Progenitor cell of endocrine pancreas (in vitro differentiated cells): ENCODE measurements at regions not wholly inside any gene's neighbourhood (a gene's known extent, or its start where the extent isn't known, plus 50 kb on each side); places are given as distances from the start of the nearest gene placed in this dataset.

Experiments
- DNase-seq: peaks from one replicate; pipeline ENCODE4 v3.0.0; 2021; ENCODE audit warnings: low spot score; ENCODE audit not compliant: unreplicated experiment
- H3K27ac Mint-ChIP-seq: 2 replicates; pipeline ENCODE4 v1.8.0; 2021; ENCODE audit warnings: mild to moderate bottlenecking, moderate library complexity, mixed read lengths
- H3K27me3 Mint-ChIP-seq: 2 replicates; pipeline ENCODE4 v1.8.0; 2021; ENCODE audit warnings: mixed read lengths
- H3K36me3 Mint-ChIP-seq: 2 replicates; pipeline ENCODE4 v1.8.0; 2022; ENCODE audit warnings: mixed read lengths; ENCODE audit not compliant: insufficient read depth
- H3K4me1 Mint-ChIP-seq: 2 replicates; pipeline ENCODE4 v1.8.0; 2021; ENCODE audit warnings: low read depth, mixed read lengths
- H3K4me3 Mint-ChIP-seq: 2 replicates; pipeline ENCODE4 v1.8.0; 2021; ENCODE audit warnings: low read depth, mild to moderate bottlenecking, moderate library complexity, mixed read lengths
- H3K9me3 Mint-ChIP-seq: 2 replicates; pipeline ENCODE4 v1.8.0; 2021; ENCODE audit warnings: low read depth, mixed read lengths
- TF ChIP-seq, protein P1 (sequence below): fragments of 200-600 bp; sonication (generic); IDR thresholded peaks from one replicate; pipeline ENCODE4 v1.5.0; 2021; ENCODE audit warnings: antibody characterized with exemption, mild to moderate bottlenecking; ENCODE audit not compliant: unreplicated experiment

DNA sequence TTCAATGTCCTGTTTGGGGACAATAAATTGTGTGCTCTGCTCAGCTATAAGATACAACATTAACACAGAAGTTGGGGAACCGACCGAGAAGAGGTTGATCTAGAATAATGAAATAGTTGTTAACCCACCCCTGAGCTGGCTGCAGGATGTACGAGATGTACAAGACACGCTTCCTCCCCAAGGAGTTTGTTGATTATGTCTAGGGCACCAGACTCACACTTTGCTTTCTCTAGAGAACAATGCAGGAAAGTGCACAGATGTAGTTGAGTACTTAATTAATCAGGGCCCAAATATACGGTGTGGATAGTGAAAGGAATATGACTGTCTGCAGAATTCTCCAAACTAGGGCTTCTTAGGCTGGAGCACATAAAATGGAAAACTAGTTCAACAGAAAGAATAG, 415.2 kb upstream of the TNP1 start:
- TF ChIP-seq, protein P1, sequence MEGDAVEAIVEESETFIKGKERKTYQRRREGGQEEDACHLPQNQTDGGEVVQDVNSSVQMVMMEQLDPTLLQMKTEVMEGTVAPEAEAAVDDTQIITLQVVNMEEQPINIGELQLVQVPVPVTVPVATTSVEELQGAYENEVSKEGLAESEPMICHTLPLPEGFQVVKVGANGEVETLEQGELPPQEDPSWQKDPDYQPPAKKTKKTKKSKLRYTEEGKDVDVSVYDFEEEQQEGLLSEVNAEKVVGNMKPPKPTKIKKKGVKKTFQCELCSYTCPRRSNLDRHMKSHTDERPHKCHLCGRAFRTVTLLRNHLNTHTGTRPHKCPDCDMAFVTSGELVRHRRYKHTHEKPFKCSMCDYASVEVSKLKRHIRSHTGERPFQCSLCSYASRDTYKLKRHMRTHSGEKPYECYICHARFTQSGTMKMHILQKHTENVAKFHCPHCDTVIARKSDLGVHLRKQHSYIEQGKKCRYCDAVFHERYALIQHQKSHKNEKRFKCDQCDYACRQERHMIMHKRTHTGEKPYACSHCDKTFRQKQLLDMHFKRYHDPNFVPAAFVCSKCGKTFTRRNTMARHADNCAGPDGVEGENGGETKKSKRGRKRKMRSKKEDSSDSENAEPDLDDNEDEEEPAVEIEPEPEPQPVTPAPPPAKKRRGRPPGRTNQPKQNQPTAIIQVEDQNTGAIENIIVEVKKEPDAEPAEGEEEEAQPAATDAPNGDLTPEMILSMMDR, result no peak
- Mint-ChIP-seq H3K9me3 (no peaks in the 10 kb centered on the region), H3K27ac (no peak overlapping the region), H3K4me3 (no peak overlapping the region), H3K36me3 (no peaks in the 10 kb centered on the region), H3K4me1 (peaks cover 9% of the 10 kb centered on the region), H3K27me3 (no peaks in the 10 kb centered on the region)
- no peak for DNase-seq

DNA sequence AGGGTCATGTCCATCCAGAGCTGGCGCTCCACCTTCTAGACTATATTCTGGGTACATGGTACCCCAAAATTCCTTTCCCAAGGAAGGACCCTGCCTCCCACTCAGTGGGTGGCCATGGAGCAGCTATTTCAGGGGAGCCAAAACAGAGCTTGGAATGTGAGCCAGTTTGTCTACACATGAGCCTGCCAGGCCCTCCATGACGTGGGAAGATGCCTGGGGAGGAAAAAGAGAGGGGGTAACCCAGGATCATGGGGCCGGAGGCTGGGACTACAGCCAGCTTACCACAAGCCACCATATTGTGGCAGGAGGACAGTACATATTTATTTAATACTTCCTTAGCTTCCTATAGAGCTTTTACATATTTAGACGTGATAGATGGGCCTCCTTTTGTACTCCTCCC, 414.7 kb upstream of the TNP1 start:
- Mint-ChIP-seq H3K27me3 (no peaks in the 10 kb centered on the region), H3K4me3 (no peak overlapping the region), H3K36me3 (no peaks in the 10 kb centered on the region), H3K27ac (no peak overlapping the region), H3K4me1 (peaks cover 12% of the 10 kb centered on the region), H3K9me3 (no peaks in the 10 kb centered on the region)
- no peak for DNase-seq
- TF ChIP-seq, protein P1, result no peak

DNA sequence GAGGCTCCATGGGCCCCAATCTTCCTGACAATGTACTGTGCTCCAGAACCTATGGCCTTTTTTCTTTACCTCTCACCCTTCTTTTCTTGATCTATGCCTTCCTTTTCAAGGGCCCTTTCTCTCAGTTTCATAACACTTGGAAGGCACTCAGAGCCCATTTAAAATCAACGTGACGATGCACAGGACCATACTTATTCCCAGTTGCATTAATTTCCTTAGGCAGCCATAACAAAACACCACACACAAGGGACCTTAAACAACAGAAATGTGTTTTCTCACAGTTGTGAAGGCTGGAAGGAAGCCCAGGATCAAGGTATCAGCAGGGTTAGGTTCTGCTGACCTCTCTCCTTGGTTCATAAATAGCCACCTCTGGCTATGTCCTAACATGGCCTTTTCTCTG, 414.0 kb upstream of the TNP1 start:
- TF ChIP-seq, protein P1, result no peak
- H3K9me3 Mint-ChIP-seq, result no peaks in the 10 kb centered on the region
- no peak overlapping the region for H3K4me3 Mint-ChIP-seq
- H3K4me1 Mint-ChIP-seq, result peaks cover 12% of the 10 kb centered on the region
- H3K27me3 Mint-ChIP-seq, result no peaks in the 10 kb centered on the region
- no peaks in the 10 kb centered on the region for H3K36me3 Mint-ChIP-seq
- H3K27ac Mint-ChIP-seq, result no peak overlapping the region
- DNase-seq, result no peak

DNA sequence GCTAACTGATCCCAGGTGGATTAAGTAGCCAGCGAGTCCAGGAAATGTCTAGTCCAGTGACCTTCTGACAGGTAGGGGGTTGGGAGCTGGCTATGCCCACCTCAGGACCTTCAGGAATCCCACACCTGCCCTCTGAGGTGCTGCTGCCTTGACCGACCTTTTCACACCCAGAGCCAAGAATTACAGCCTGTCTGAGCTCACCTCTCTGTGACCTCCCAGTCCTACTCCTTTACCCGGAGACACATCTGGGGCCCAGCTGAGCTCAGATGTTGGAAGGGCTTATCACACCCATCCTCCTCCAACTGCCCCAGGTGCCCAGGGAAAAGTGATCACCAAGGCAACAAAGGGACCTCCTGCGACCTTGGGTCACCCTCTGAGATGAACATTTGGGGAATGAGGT, 413.3 kb upstream of the TNP1 start:
- no peak for DNase-seq
- no peaks in the 10 kb centered on the region for H3K36me3 Mint-ChIP-seq
- no peak overlapping the region for H3K27ac Mint-ChIP-seq
- TF ChIP-seq, protein P1, result no peak
- H3K4me3 Mint-ChIP-seq, result no peak overlapping the region
- no peaks in the 10 kb centered on the region for H3K9me3 Mint-ChIP-seq
- H3K4me1 Mint-ChIP-seq, result peaks cover 12% of the 10 kb centered on the region
- no peaks in the 10 kb centered on the region for H3K27me3 Mint-ChIP-seq

DNA sequence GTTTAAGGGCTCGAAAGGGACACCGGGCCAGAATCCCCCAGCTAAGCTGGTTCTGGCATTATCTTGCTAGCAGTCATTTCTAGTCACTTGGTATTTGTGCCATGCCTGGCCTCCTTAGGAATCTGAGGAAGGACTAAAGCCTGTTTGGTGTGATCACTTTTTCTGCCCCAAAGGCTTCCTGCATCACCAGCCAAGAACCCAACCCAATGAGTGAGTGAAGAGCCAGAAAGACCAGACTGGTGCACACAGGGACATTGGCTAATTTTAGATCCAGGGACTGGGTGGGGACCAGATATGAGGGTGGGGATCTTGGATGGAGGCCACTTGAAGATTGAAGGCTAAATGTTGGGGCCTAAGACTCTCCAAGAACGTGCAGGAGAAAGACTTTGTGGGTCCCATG, 411.9 kb upstream of the TNP1 start:
- H3K36me3 Mint-ChIP-seq, result peaks cover 7% of the 10 kb centered on the region
- H3K27ac Mint-ChIP-seq, result no peak overlapping the region
- H3K9me3 Mint-ChIP-seq, result peaks cover 12% of the 10 kb centered on the region
- no peak overlapping the region for H3K4me3 Mint-ChIP-seq
- peaks cover 12% of the 10 kb centered on the region for H3K4me1 Mint-ChIP-seq
- TF ChIP-seq, protein P1, result no peak
- DNase-seq, result no peak
- H3K27me3 Mint-ChIP-seq, result no peaks in the 10 kb centered on the region
